Aorta (tissue), 5 donors: ENCODE measurements at regions not wholly inside any gene's neighbourhood (a gene's known extent, or its start where the extent isn't known, plus 50 kb on each side); places are given as distances from the start of the nearest gene placed in this dataset.

Experiments
- ATAC-seq: fragments of 200-7000 bp; cut with Tn5 transposase; one replicate; pipeline ENCODE4 v1.9.1; 2022; ENCODE audit warnings: moderate library complexity; ENCODE audit not compliant: low FRiP score
- DNase-seq, 2 donors: peaks; one replicate each; pipeline ENCODE4 v3.0.0-alpha.2; 2020
- H3K27ac ChIP-seq, 2 donors: one replicate each; pipeline ENCODE4 v1.5.1; 2013; ENCODE audit warnings: low read length in 2 of 2, mild to moderate bottlenecking in 2 of 2, moderate library complexity in 2 of 2, control low read depth in 1 of 2, inconsistent platforms in 1 of 2, low read depth in 1 of 2
- H3K27me3 ChIP-seq, 2 donors: one replicate each; pipeline ENCODE4 v1.6.1; 2013; ENCODE audit warnings: control low read depth in 1 of 2, low read length in 1 of 2, mild to moderate bottlenecking in 1 of 2, moderate library complexity in 1 of 2; ENCODE audit not compliant: insufficient read depth in 2 of 2, control insufficient read depth in 1 of 2
- H3K36me3 ChIP-seq, 2 donors: one replicate each; pipeline ENCODE4 v1.6.1; 2013; ENCODE audit warnings: control low read depth in 1 of 2, low read length in 1 of 2, mild to moderate bottlenecking in 1 of 2; ENCODE audit not compliant: insufficient read depth in 2 of 2, control insufficient read depth in 1 of 2
- H3K4me1 ChIP-seq, 2 donors: one replicate each; pipeline ENCODE4 v1.6.1; 2013; ENCODE audit warnings: low read length in 2 of 2, control low read depth in 1 of 2, mild to moderate bottlenecking in 1 of 2, moderate library complexity in 1 of 2; ENCODE audit not compliant: insufficient read depth in 2 of 2, control insufficient read depth in 1 of 2
- H3K4me3 ChIP-seq, 2 donors: one replicate each; pipeline ENCODE4 v1.5.1; 2013; ENCODE audit warnings: low read length in 2 of 2, control low read depth in 1 of 2, mild to moderate bottlenecking in 1 of 2
- H3K9me3 ChIP-seq: one replicate; pipeline ENCODE4 v1.6.1; 2013; ENCODE audit warnings: mild to moderate bottlenecking, low read length; ENCODE audit not compliant: control insufficient read depth
- WGBS, 2 donors: extraction: QIAGEN DNeasy Blood & Tissue Kit; methylation state at CpG; one replicate each; pipeline ENCODE4 v1.1.7; 2013; 5-methylcytosine and 5-hydroxymethylcytosine counted together
- intact Hi-C, 2 donors: fragments of 100-400 bp; cut with DNase I; formaldehyde crosslinking; loops; one replicate each; pipeline versions ENCODE4 v1.14.2 to v1.15.0; 2022
- donor health status: healthy with polysubstance abuse.
- donor health status: Bipolar disorder and iron deficiency.
- donor health status: DM: no; HTN: no; CAD: no.
- donor health status: DM: no; HTN: no; CAD: no.
- donor health status: DM: yes; HTN: yes; CAD: no.

DNA sequence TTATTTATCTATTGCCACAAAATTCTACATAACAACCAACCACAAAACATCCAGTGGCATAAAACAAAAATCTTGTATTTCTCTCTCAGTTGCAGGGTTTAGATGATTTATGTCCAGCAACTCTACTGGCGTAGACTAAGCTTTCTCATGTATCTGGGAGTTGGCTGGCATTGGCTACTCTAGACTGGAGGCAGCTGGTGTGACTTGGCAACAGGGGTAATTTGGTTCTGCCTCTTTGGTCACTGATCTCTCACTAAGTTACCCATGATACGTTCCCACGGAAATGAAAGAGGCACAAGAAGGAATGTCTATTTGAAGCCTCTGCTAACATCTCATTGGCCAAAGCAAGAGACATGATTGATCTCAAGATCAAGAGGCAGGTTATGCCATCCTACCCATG is 144.0 kb downstream of the HS3ST3B1 start:
- WGBS, 2 donors: 81 to 88% methylated on average over 3 of the region's 3 CpGs
- Histone ChIP-seq H3K27ac (no peak overlapping the region), H3K27me3 (no peaks in the 10 kb centered on the region), H3K4me1 (no peaks in the 10 kb centered on the region), H3K4me3 (no peak overlapping the region), H3K9me3 (peaks cover 1% of the 10 kb centered on the region), H3K36me3 (no peaks in the 10 kb centered on the region)
- DNase-seq (no peak), ATAC-seq (no peak)
- intact Hi-C loops: no loop called here

DNA sequence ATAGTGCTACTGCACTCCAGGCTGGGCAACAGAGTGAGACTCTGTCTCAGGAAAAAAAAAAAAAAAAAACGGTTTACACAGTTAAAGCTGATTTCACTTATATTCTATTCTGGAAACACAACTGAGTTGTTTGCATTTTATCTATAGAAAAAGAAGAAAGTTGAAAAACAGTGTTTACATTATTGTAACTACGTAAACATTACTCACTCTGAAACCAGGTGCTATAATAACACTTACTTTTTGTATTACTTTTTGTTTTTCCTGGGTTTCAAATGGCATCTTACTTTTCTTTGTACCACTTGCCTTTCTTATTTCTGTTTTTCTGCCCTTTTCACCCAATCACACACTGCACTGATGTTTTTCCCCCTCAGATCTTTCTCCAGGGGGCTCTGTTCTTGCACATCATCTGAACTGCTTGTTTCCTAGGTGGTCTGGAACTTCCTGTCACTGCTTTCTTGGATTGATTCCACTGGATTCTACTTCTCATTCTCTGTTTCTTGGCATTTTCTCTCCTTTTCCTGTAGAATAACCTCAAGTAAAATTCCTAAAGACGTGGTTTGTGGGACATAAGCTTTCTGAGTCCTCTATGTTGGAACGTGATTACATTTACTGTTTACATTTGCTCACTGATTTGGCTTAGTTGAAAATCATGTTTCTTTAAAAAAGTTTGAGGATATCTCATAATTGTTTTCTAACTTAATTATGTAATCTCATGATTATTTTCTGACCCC is 142.1 kb downstream of the HS3ST3B1 start:
- Histone ChIP-seq H3K27me3 (no peaks in the 10 kb centered on the region), H3K36me3 (no peaks in the 10 kb centered on the region), H3K9me3 (peaks cover 1% of the 10 kb centered on the region), H3K4me3 (no peak overlapping the region), H3K27ac (no peak overlapping the region), H3K4me1 (no peaks in the 10 kb centered on the region)
- no peak for DNase-seq
- ATAC-seq: no peak
- WGBS, 2 donors: 34 to 48% methylated on average over 4 of the region's 4 CpGs
- intact Hi-C loops: no loop called here

DNA sequence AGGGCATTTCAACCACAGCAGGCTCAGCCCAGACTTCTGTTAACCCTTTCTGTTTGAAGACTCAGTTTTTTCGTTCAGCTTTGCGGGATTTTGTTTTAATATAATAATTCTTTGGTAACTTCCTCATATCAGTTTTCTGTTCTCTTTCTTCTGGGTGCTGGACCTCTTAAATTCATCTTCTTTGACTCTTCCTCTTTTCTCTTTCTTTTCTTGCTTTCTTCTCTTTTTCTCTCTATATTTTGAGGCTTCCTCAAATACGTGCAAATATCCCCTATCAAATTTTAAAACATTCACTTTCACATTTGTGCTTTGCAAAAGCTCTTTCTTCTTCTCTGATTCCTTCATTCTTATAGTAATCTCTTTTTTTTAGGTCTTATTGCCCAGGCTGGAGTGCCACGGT is 136.3 kb downstream of the HS3ST3B1 start:
- H3K36me3 ChIP-seq: no peaks in the 10 kb centered on the region
- no peak for ATAC-seq

DNA sequence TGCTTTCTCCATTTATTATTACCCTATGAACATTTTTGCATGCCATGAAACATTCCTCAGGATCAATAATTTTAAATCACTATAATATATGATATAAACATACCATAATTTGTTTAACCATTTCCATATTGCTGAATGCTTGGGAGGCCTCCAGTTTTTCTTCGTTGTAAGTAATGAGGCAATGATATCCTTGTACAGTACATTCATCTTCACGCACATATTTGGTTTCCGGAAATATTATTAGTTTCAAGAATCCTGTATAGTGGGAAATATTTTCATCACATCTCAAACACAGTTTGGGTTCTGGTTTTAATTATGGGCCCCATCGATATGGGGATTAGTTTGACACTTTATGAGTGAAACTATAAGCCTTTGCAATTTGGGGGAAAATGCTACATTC is 135.4 kb downstream of the HS3ST3B1 start:
- intact Hi-C loops: no loop called here
- H3K4me1 ChIP-seq: no peaks in the 10 kb centered on the region
- DNase-seq: no peak
- no peak overlapping the region for H3K27ac ChIP-seq
- 38 to 70% methylated on average over 4 of the region's 4 CpGs for WGBS, 2 donors
- no peaks in the 10 kb centered on the region for H3K36me3 ChIP-seq
- H3K4me3 ChIP-seq: no peak overlapping the region
- no peak for ATAC-seq
- no peaks in the 10 kb centered on the region for H3K27me3 ChIP-seq
- H3K9me3 ChIP-seq: no peaks in the 10 kb centered on the region

More for the DNA sequence above, 136.3 kb downstream of the HS3ST3B1 start:
- Histone ChIP-seq H3K9me3 (no peaks in the 10 kb centered on the region), H3K4me1 (no peaks in the 10 kb centered on the region), H3K27me3 (no peaks in the 10 kb centered on the region), H3K27ac (no peak overlapping the region), H3K4me3 (no peak overlapping the region)
- DNase-seq: no peak
- WGBS, 2 donors: 78 to 82% methylated on average over 4 of the region's 4 CpGs
- intact Hi-C loops: no loop called here

DNA sequence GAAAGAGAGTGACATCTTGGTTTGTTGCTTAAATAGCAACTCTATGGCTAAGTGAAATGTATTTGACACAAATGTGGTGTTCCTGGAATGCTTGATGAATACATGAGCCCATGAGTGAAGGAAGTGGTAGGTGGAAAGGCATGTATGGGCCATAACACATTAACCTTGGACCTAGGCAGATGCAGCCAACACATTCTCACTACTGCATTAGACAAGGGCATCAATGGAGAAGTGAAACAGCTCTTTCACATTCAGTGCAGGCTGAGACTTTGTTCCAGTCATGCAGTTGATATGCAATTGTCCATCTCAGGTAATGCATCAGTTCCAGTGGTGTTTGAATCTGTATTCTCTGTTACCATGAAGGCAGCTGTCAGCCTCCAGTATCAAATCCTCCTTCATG is 133.6 kb downstream of the HS3ST3B1 start:
- intact Hi-C loops: no loop called here

DNA sequence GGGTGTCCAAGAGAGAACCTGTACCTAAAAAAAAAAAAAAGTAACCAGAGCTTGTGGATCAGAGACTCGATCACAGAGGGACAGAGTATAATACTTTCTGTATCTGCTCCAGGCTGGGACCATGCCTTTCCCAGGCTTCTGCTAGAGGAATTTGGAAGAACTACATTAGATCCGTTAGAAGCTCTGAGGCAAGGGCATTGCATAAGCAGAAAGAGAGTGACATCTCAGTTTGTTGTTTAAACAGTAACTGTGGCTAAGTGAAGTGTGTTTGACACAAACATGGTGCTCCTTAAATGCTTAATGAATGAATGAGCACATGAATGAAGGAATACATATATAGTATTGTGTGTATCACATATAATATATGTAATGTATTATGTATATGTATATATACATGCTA is 131.2 kb downstream of the HS3ST3B1 start:
- Histone ChIP-seq H3K4me1 (no peaks in the 10 kb centered on the region), H3K36me3 (no peaks in the 10 kb centered on the region), H3K4me3 (no peak overlapping the region), H3K9me3 (no peaks in the 10 kb centered on the region), H3K27ac (no peak overlapping the region), H3K27me3 (no peaks in the 10 kb centered on the region)
- ATAC-seq (no peak), DNase-seq (no peak)
- intact Hi-C loops: no loop called here
- 54 to 61% methylated on average over 2 of the region's 2 CpGs for WGBS, 2 donors

More for the DNA sequence above, 133.6 kb downstream of the HS3ST3B1 start:
- ATAC-seq (no peak), DNase-seq (no peak)
- no peaks in the 10 kb centered on the region for H3K27me3 ChIP-seq
- no peak overlapping the region for H3K4me3 ChIP-seq
- no peaks in the 10 kb centered on the region for H3K4me1 ChIP-seq
- H3K9me3 ChIP-seq: no peaks in the 10 kb centered on the region
- H3K36me3 ChIP-seq: no peaks in the 10 kb centered on the region
- no peak overlapping the region for H3K27ac ChIP-seq

DNA sequence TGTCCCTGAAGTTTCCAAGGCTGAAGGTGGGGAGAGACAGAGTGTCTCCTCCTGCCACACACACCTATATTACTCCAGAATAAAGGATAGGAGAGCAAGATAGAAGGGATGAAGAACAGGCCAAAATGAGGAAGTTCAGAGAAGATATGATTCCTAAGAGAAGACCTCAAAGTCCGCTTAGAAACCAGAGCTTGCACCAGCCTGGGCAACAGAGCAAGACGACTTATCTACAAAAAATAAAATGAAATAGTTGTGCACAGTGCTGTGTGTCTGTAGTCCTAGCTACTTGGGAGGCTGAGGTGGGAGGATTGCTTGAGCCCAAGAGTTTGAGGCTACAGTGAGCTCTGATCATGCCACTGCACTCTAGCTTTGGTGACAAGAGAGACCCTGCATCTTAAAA is 128.2 kb downstream of the HS3ST3B1 start:
- intact Hi-C loops: no loop called here
- no peaks in the 10 kb centered on the region for H3K9me3 ChIP-seq
- WGBS, 2 donors: 83 to 88% methylated on average over 2 of the region's 2 CpGs
- no peaks in the 10 kb centered on the region for H3K36me3 ChIP-seq
- H3K27me3 ChIP-seq: no peaks in the 10 kb centered on the region
- ATAC-seq (no peak), DNase-seq (no peak)
- no peak overlapping the region for H3K27ac ChIP-seq
- H3K4me1 ChIP-seq: no peaks in the 10 kb centered on the region
- no peak overlapping the region for H3K4me3 ChIP-seq

DNA sequence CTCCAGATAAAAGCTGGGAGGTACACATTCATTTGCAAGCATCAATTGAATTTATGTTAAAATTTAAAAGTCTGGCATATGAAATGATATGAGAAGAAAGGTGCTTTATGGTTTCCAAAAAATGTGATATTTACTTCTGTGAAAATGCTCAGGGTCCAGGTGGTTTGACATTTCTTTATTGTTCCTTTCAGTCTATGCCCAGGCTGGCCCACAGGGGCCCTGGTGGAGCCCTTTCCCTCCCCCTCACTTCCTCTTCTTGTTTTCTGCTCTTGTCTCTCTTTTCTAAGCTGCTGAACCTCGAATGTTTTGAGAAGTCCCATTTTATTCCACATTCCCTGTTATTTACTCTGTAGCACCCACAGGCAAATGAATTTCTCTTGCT is 127.8 kb downstream of the HS3ST3B1 start:
- Histone ChIP-seq H3K4me1 (no peaks in the 10 kb centered on the region), H3K36me3 (no peaks in the 10 kb centered on the region), H3K27me3 (no peaks in the 10 kb centered on the region), H3K27ac (no peak overlapping the region), H3K4me3 (no peak overlapping the region), H3K9me3 (no peaks in the 10 kb centered on the region)
- WGBS, 2 donors: 7 to 19% methylated on average over 1 of the region's 1 CpG
- intact Hi-C loops: no loop called here
- ATAC-seq (no peak), DNase-seq (no peak)

DNA sequence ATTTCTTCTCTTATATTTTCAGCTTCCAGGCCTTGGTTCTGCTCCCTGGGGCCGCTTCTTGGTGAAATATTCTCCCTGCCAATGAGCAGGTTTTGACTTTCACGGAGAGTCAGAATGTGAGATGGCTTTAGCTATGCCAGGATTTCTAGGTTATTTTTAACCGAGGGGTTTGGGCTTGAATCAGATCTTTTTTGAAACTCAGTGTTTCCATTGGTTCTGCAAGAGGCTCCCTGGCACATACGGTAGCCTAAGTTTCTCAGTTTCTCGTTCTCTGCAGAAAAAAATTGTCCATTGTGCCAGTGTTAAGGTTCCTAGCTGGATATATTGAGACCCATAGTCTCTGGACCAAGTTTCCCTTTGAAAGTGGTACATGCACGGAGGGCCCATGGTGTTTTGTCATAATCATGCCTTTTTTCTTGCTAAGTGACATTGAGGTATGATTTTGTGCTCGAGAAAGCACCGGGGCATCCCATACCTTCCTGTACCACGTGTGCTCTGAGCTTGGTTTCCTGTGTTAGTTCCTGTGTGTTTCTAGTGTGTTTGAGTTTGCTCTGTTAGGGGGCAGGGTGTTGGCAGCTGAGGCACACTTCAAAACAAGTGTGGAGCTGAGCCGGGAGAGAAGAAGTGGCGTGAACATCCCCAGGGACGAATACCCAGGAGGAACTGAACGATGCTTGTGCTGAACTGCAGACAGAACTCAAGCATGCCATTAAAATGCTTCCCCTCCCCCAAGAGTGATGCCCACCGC is 127.2 kb downstream of the HS3ST3B1 start:
- H3K27ac ChIP-seq: no peak overlapping the region
- no peak overlapping the region for H3K4me3 ChIP-seq
- 5 to 10% methylated on average over 14 of the region's 14 CpGs for WGBS, 2 donors
- ATAC-seq (no peak), DNase-seq (no peak)
- intact Hi-C loops: no loop called here
- H3K36me3 ChIP-seq: no peaks in the 10 kb centered on the region
- H3K9me3 ChIP-seq: no peaks in the 10 kb centered on the region
- H3K27me3 ChIP-seq: no peaks in the 10 kb centered on the region
- H3K4me1 ChIP-seq: no peaks in the 10 kb centered on the region
